ENCODE measurements at regions not wholly inside any gene's neighbourhood (a gene's known extent, or its start where the extent isn't known, plus 50 kb on each side); places are given as distances from the start of the nearest gene placed in this dataset.

GRCh38 chr6:153634416-153634815 lies 404.6 kb upstream of the OPRM1 start (continued):
- TF ChIP-seq RAD21 (IDR thresholded peaks at IDR 0.05 in 1 of 2, conservative IDR thresholded peaks at IDR 0.05 in 1 of 2; ENCODE audit: low read depth in 2 of 2, low read length in 2 of 2) (no peak), SIRT6 (IDR thresholded peaks at IDR 0.05; ENCODE audit: low read length) (no peak), SRF (IDR thresholded peaks at IDR 0.05; ENCODE audit: low read depth, low read length) (no peak), GTF2F1 (IDR thresholded peaks at IDR 0.05; ENCODE audit: borderline replicate concordance, low read depth, low read length) (no peak), RFX5 (IDR thresholded peaks at IDR 0.05; ENCODE audit: borderline replicate concordance, low read depth, low read length) (no peak)
